ENCODE measurements at regions not wholly inside any gene's neighbourhood (a gene's known extent, or its start where the extent isn't known, plus 50 kb on each side); places are given as distances from the start of the nearest gene placed in this dataset.

- no peak for DNase-seq
Observed at GRCh38 chr9:88766778-88767503, 224.3 kb upstream of the S1PR3 start.

DNA sequence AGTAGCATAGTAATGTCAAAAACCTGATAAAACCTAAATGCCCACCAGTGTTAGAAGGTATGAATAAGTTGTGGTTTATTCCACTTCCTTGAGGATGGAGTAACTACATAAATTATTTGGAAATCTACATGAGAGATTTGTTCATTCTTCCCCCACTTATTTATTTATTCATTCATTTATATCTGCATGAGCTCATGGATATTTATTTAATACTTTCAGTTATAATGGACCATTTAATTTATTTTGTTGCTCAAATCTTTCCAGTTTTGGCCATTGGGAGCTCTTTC lies 223.8 kb upstream of the S1PR3 start:
- no peak for DNase-seq

GRCh38 chr9:88772575-88772974 lies 218.7 kb upstream of the S1PR3 start:
- no peak for DNase-seq

GRCh38 chr9:88773126-88773525 lies 218.1 kb upstream of the S1PR3 start:
- no peak for DNase-seq

GRCh38 chr9:88773627-88774244 lies 217.5 kb upstream of the S1PR3 start:
- no peak for DNase-seq

GRCh38 chr9:88775037-88775471 lies 216.2 kb upstream of the S1PR3 start:
- no peak for DNase-seq

GRCh38 chr9:88775559-88775958 lies 215.7 kb upstream of the S1PR3 start:
- DNase-seq = no peak

- DNase-seq = no peak
Observed at GRCh38 chr9:88775966-88776365, 215.3 kb upstream of the S1PR3 start.

- no peak for DNase-seq
Observed at GRCh38 chr9:88776717-88777497, 214.4 kb upstream of the S1PR3 start.

DNA sequence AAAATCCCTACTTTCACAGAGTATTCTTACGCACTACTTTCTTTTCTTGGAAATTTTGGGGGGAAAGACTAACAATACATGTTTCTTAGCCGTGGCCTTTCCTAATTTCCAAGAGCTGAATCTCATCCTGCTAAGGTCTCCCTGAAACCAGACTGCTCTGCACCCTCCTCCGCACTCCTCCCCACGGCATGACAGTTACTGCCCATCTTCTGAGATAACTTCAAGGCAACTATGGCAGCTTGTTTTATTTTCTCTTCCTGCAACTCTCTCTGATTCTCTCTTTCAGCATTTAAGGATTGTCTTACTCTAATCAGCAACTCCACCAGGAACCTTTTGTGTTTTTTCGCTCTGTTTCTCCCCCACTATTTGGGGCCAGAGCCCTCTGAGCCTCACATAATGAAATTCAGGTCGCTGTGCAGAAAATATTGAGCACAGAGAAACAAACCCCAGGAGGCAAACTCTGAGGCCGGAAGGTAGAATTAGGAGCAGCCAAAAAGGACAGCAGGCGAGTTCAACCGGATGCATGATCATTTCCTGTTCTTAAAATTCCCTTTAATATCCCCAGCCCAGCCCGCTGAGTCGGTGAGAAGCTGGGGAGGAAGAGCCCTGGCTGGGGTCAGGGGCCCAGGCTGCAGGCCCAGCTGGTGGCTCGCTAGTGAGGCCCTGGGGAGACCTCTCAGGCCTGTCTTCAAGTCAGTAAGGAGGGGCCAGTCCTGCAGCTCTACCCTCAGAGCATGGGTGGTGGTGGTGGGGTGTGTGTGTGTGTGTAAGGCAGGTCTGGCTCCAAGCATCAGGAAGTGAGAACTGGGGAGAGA lies 213.6 kb upstream of the S1PR3 start:
- no peak for DNase-seq

DNA sequence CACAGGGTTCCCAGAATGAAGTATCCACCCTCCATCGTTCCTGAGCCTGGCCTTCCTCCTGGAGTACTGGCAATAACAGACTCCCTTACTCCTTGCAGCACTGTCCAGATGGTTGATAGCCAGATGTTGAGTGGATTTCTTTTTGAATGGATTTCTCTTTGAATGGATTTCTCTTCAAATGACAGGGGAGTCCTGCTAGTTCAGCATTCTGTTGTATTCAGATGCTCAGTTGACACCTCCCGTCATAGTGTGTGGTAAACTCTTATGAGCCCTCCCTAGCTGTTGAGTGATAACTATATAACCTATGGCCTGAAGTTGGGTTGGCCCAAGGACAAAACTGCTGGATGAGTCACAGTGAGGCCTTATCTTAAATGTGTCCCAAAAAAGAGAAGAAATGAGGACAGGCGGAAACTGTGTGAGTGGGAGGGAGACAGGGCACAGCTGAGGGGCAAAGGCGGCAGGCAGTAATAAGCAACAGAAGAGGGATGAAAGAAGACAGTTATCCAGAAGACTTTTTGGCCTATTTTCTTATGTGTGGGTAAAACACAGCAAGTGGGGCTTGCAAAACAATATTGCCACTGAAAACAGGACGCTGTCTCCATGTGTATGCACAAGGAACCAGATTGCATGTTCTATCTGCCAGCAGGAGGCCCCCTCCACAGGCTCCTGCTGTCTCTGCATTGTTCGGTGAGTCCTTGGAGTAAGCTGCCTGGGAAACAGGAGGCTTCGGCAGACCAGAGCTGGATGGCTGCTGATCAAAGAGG lies 209.5 kb upstream of the S1PR3 start:
- DNase-seq = no peak

DNA sequence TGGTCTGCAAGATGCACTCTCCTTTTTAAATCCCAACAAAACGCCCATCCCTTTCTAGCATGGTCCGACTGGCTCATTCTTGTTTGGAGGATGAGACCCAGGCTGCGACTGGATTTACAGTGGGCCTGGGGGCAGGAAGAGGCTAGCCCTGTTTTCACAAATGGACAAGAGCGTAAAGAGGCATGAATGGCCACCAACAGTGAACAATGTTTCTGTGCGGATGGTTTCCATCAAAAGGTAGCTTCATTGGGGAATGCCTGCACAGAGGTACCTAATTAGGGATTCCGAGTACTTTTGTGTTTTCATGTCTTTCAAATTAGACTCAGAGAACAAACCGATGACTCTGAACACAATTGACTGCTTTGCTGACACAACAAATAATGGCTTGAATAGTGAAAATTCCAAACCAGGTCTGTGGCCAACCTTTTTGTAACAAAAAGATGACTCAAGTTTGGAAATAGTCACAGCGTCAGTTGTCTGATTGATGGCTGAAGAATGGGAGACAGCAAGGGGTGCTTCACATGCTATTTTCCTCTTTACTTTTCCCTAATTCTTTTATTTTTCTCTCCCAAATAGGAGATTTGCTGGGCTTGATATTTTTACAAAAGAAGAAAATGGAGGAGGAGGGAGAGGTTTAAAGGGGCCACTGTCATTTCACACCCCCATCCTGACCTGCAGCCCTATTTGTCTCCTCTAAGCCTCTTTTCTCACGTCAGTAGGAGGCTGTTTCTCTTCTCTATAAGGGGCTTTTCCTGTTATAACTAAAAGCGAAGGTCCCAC lies 208.1 kb upstream of the S1PR3 start:
- no peak for DNase-seq

GRCh38 chr9:88783711-88784083 lies 207.6 kb upstream of the S1PR3 start:
- DNase-seq = no peak

DNA sequence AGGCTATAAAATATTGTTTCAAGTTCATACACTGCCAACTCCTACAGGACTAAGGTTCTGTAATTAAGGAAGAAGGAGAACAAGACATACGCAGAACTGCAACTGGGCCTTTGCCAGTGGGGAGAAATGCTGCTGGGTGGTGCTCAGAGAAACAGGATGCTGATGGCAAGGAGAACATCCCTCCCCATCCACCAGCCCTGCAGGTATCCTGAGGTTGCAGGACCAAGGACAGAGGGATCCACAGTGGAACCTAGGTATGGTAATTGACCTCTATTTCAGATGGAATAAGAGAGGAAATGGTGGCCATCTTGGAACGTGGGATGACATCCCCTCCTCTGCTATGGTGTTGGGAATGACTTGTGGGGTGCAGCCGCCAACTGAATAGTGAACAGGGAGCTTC lies 206.3 kb upstream of the S1PR3 start:
- no peak for DNase-seq

DNA sequence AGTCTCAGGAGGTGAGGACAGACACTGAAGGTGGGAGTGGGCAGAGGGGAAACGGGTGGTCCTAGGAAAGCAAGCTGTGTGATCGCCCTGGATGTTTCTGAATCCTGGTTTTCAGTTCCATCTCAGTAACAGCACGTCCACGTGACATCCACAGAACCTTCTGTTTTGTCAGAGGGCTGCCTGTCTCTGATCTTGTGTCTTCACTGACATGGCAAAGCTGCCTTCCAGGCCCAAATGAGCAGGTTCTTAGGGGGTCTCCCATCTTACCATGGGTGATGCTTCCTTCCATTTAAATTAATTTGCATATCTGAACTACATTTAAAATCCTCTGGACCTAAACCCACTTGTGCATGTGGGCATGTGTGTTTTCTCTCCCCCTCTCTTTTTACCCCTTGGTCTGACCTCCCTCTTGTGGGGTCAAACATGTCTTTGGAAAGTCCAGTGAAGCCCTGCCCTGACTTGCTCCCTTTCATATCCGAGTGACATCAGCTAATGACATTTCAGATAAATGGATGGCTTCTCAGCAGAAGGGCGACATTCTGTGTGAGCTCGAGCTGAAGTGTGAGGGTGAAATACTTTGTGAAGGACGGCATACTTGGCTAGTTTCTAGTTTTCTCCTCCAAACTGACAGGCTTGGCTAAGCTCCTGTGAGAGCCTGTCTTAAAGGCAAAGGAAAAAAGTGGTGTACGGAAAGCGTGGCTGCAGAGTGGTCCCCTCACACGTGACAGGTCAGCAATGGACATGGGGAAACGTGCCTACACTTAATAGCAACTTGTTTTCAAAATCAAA lies 204.8 kb upstream of the S1PR3 start:
- DNase-seq = no peak

GRCh38 chr9:88789785-88790184 lies 201.5 kb upstream of the S1PR3 start:
- DNase-seq = no peak

DNA sequence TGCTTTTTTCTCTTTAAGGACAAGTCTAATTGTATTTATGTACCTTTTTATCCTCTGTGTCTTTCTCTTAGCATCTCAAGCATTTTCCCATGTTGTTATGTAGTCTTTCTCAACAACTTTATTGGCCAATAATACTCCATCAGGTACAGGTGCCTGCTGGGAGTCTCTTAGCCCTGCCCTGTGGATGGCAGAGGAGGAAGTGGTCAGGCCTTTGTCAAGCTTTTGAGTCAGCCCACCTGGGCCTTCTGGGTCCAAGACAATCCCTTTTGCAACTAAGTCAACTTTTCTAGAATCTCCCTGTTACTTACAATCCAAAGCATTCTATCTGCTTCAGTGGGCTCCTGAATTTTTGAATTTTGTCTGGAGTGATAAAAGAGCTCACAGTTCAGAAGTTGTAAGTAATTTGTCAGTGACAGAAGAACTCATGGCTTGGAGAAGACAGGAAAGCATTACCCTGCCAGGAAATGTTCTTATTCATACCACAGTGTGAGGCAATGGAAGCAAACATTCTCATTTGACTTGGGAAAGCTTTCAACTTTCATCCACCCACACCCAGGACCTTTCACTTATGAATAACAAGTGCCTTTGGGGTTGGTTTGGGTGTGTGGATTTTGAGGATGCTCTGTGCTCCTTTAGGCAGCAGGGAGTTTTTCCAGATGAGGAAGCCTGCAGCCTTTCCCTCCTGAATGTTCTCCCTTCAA lies 200.0 kb upstream of the S1PR3 start:
- DNase-seq = no peak

DNA sequence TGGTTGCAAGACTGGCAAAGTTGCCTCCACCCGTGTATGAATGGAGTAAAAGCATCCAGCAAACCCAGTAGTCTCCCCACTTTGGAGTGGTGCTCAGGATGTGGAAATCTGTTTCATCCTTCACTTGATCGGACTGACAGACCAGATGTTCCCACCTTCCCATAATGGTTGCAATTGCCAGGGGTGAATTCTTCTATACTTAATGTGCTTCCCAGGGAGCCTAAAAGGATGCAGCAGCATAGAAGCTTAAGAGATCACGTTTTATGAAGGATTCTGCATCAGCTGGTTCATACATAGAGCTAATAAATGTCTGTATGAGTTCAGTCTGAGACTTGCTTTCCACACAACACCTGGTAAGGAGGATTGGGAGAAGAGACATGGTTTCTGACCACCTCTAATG lies 198.8 kb upstream of the S1PR3 start:
- no peak for DNase-seq

GRCh38 chr9:88794100-88794499 lies 197.2 kb upstream of the S1PR3 start:
- DNase-seq = no peak

DNA sequence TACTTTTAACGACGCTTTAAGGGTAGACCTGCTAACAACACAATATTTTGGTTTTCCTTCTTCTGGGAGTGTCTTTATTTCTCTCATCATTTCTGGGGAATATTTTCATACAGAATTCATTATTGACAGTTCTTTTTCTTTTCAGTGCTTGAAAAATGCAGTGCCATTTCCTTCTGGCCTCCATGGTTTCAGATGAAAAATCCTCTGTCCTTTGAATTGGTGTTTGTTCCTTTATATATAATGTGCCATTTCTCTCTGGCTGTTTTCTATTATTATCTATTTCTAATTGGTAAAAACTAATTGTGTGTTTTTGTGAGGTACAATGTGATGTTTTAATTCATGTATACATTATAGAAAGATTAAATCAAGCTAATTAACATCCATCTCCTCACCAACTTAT lies 194.3 kb upstream of the S1PR3 start:
- no peak for DNase-seq

Data from C1 segment of cervical spinal cord (tissue), 14 donors.